DMS53 treated with DMSO at 0.1 percent for 48 hours (cell line): ENCODE measurements at regions not wholly inside any gene's neighbourhood (a gene's known extent, or its start where the extent isn't known, plus 50 kb on each side); places are given as distances from the start of the nearest gene placed in this dataset.

Experiments
- DNase-seq: peaks from one replicate; lab custom pipeline; 2025; ENCODE audit not compliant: unreplicated experiment; lab: John Stamatoyannopoulos, UW

DNA sequence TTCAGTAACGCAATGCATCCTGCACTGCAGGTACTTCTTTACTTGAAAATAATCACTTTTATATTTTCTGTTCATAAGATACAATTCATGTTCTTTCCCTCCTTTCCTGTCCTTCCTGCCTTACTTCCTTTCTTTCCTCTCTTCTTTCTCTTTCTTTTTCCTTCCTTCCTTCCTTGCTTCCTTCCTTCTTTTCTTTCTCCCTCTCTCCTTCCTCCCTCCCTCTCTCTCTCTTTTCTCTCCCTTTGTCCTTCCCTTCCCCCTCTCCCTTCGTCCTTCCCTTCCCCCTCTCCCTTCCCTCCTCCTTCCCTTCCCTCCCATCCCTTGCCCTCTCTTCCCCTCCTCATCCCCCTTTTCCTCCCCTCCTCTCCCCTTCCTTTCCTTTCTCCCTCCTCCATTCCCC, 227.8 kb upstream of the KLF6 start:
- DNase-seq: no peak

DNA sequence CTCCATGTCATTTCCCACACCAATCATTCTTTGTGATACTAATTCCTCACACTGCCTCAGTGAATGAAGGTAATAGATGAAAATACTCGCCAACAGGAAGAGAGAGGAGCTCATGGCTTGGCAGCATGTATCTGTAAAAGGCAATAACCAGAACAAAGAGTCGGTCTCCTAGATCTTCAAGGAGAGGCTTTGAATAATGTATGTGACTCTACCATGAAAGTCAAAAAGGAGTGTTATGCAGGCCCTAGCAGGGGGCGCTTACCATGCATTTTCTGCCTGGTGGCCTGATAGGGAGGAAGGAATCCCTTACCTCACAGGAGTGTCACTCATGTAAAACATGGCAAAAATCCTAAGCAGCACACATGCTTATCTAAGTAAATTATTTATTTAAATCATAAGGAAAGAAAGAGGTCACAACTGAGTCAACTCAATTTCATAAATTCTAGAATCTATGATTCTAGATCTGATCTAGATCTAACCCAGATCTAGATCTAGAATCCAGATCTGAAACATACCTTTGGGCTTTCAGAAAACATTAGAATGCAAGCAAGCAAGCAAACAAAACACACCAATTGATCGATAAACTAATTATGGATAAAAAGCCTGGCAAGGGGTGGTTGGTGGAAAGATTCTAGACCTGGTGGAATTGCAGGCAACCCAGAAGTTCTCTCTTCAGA, 226.3 kb upstream of the KLF6 start:
- no peak for DNase-seq

DNA sequence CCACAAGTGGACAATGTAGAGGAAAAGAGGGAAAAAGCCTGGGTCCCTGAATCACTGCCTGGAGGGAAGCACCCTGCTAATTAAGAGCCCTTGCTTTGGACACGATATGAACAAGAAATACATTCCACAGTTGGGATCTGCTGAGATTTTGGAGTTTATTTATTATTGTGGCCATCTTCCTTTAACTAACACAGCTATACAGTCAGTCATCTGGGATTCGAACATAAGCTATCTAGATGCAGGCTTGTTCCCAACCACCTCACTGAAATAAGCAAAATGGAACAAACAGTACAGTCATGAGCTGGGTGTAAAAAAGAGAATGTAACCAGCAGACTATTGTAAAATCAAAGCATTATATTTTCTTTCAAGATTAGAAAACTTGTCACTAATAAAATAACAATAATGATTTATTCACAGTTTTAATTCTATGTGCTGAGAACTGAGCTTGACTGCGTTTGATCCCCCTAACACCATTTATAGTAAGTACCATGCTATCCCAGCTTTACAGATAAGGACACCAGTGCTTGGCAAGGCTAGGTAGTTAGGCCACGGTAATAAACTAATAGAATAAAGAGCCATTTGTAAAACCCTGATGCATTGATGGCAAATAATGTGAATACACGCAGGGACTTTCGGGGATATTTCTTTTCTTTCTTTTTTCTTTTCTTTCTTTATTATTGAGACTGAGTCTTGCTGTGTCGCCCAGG, 223.8 kb upstream of the KLF6 start:
- DNase-seq: no peak

DNA sequence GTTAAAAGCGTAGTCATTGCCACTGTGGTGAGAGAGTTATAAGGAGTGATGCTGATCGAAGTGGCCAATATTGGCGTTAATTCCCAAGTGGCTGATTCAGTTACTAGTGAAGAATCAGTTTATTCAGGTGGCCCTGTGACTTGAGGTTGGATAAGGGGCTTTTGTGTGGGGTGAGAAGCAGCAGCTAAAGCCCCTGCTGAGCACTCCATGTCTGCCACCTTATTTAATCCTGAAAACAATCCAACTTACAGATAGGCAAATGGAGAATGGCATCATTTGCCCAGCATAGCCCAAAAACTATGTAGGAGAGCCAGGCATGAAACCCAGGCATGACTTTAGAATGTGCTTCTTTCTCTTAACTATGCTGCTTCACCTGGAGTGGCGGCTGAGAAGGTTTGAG, 222.8 kb upstream of the KLF6 start:
- no peak for DNase-seq

DNA sequence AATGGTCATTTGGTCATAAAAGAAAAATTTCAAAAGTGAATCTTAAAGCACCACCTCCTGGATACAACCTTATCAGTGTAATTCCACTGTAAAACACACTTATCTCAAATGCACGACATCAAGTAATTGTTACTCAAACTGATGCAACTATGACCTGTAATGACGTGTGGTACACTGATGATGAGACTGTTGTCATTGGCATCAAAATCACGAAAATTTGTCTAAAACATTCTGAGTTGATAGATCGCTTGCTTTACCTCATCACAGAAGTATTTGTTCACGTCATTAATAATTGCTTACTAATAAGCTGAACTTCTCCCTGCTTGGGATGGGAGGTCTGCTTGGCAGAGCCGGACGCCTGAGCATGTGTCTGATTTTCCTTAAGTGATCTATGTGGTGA, 221.8 kb upstream of the KLF6 start:
- DNase-seq: no peak

GRCh38 chr10:4006051-4006450, 221.0 kb upstream of the KLF6 start:
- no peak for DNase-seq

GRCh38 chr10:4004990-4005389, 220.0 kb upstream of the KLF6 start:
- no peak for DNase-seq

- DNase-seq: no peak
These were observed 219.1 kb upstream of the KLF6 start for GRCh38 chr10:4004144-4004543.

GRCh38 chr10:4003348-4003973, 218.5 kb upstream of the KLF6 start:
- DNase-seq: no peak

GRCh38 chr10:4001811-4002210, 216.8 kb upstream of the KLF6 start:
- no peak for DNase-seq

- no peak for DNase-seq
These were observed 214.6 kb upstream of the KLF6 start for GRCh38 chr10:3999642-4000041.

GRCh38 chr10:3996697-3997096, 211.7 kb upstream of the KLF6 start:
- DNase-seq: no peak

DNA sequence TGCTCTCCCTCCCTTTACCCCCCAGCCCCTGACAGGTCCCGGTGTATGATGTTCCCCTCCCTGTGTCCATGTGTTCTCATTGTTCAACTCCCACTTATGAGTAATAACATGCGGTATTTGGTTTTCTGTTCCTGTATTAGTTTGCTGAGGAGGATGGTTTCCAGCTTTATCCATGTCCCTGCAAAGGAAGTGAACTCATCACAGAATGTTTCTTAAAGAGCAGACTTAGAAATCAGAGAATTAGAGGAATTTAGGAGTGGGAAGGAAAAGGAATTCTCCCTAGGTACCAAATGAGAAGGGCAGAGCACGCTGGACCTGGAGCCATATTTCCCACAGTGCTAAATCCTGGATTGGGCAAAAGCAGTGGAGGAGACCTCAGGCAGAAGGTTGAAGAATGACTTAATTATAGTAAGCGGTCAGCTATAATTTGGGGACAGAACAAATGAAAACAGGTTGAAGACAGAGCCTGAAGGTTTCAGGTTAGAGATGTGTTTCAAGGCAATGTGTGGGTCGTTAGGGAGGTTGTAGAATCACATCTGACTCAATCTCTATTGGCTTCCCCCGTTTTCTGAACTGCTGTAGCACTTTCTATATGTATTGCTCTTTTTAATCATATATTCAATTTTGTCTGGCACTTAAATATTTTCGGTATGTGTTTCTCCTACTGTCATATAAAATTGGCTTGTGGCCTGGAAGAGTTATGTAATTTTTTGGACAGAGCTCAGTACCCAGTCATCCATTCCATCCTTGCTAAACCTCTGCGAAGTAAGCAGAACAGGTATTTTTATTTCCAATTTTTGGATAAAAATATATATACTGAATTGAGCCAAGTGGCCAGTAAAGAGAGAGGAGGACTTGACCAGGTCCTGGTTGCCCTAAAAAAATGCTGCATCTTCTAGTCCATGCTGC, 210.5 kb upstream of the KLF6 start:
- DNase-seq: no peak

GRCh38 chr10:3992382-3993178, 207.6 kb upstream of the KLF6 start:
- DNase-seq: no peak

- DNase-seq: no peak
These were observed 205.3 kb upstream of the KLF6 start for GRCh38 chr10:3990307-3990706.

DNA sequence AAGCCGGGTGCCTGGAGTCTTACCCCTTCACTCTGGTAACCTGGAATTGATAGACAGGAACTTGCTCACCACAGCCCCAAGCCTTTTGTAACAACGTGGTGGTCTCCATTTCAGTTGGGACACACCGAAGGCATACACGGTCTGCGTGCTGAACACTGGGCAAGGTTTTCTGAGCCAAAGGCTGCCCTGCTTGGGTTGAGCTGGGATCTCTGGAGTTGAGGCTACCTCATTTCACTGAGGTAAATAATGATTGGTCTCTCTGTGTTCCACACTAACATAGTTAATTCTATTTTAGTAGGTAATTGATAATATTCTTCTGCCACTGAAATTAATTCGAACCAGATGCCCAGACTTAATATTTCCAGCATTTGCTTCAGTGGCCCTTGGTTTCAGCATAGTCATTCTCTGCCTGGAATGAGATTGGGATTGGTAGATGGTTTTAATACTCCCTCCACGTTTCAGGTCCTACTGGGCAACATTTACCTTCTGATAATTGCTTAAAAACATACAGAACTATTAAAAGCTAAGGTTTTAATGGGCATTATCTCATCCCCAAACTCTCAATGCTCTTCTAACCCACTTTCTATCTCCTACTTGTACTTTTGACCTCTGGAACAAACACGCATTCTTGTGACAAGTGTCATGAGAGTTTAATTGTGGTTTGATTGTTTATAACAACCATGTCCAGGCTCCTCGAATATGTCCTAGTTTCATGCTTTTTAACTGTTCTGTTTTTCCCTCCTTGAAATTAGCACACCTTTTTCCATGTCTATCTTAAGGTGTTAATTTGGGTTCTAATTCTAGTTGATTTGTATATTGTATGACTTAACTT, 202.3 kb upstream of the KLF6 start:
- no peak for DNase-seq

DNA sequence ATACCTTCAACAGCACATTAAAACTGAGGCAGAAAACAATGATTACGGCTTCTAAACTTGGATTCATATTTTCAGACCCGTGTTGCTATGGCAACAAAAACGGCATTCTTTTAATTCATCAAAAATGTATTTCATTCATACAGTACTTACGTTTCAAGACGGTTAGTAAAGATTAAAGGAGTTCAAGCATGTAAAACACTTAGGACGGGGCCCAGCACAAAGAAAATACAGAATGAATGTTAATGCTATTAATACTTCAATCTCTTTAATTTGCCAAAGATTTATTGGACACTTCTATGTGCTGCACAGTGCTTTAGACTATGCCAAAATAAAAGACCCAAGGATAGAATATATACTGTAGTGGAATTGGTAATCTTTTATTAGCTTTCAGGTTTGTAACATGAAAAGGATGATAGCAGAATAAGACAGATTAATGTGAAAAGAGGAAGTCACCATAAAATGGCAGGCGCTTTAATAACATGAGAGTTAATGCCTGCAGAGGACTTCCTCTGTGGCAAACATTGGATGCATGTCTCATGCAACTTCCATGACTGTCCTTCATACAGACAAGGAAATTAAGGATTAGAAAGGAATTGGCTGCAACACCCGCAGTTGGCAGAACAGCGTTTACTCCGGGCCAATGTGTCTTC, 201.6 kb upstream of the KLF6 start:
- no peak for DNase-seq

DNA sequence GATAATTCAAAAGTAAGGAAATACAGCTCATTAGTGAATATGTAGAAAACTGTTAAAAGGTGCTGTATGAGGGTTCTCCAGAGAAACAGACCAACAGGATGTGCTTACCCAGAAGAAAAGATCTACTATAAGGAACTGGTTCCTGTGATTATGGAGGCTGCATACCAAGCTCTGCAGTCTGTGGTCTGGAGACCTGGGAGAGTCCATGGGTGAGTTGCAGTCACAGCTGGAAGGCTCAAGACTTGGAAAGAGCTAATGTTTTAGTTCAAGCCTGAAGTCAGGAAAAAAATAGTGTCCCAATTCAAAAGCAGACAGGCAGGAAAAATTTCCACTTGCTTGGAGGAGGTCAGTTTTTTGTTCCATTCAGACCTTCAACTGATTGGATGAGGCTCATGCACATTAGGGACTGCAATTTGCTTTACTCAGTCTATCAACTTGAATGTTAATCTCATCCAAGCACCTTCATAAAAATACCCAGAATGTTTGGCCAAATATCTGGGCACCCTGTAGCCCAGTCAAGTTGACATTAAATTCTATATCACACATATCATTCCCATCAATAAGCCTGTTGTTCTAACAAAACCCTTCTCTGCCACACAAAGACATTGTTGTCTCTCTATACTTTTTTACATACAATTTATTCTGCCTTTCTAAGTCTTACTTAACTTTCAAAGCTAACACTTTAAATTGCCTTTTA, 197.9 kb upstream of the KLF6 start:
- DNase-seq: no peak

DNA sequence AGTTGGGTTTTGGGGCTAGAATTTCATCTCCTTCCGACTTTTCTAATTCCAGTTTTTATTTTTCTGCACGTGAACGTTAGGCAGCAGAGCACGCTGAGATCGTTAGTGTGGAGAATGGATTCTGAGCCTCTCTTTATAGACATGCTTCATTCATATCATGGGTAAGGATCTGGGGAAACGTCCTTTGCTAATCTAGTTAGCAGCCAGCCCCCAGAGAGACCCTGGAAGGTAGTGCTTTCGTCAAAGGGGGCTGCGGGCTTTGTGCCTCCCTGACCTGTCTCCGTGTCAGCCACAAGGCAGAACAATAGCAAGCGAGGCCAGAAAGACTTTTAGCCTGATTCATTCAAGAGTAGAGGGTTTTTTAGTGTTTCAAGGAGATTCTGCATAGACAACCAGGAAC, 196.3 kb upstream of the KLF6 start:
- no peak for DNase-seq
